ENCODE measurements at regions not wholly inside any gene's neighbourhood (a gene's known extent, or its start where the extent isn't known, plus 50 kb on each side); places are given as distances from the start of the nearest gene placed in this dataset.
"Not testable (repeated sequence)": the region's sequence is repeated elsewhere in the genome, so short reads cannot be mapped to it uniquely, and the experiment has no call there.

DNA sequence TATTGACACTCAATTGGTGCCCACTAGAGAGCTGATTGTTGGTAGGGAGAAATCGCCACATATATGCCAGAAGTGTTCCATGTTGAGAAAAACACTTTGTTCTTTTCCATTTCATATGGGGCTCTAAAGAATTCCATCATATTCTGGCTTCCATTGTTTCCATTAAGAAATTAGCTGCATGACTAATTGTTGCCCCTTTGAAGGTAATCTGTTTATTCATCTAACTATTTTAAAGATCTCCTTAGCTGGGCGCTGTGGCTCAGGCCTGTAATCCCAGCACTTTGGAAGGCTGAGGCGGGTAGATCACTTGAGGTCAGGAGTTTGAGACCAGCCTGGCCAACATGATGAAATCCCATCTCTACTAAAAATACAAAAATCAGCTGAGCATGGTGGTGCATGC lies 109.9 kb downstream of the MRPL14 start:
- not testable (repeated sequence) for DNase-seq; H3K36me3 Mint-ChIP-seq (ENCODE audit: low read depth); H3K9me3 Mint-ChIP-seq; H3K4me1 Mint-ChIP-seq; ATAC-seq; H3K4me3 Mint-ChIP-seq; H3K27ac Mint-ChIP-seq; H3K27me3 Mint-ChIP-seq

DNA sequence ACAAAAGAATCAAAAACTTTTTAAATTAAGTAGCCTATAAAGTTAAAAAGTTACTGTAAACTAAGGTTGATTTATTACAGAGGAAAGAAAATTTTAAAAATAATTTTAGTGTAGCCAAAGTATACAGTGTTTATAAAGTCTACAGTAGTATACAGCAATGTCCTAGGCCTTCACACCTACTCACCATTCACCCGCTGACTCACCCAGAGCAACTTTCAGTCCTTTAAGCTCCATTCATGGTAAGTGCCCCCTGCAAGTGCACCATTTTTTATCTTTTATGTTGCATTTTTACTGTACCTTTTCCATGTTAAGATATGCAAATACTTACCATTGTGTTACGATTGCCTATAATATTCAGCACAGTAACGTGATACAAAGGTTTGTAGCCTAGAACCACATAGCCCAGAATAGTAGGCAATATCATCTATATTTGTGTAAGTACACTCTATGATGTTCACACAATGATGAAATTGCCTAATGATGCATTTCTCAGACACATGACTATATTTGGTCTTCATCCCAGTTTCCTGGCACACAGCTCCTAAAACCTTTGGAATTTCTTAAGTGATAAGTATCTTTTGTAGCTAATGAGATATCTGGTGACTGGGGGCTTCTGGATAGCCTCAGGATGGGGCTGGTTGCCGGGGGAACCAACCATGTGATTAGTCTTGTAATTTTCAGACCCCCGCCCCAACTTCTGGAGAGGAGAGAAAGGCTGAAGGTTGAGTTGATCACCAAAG lies 111.0 kb downstream of the MRPL14 start:
- peaks cover 2% of the 10 kb centered on the region for H3K4me1 Mint-ChIP-seq
- H3K36me3 Mint-ChIP-seq (ENCODE audit: low read depth): no peaks in the 10 kb centered on the region
- ATAC-seq (no peak), DNase-seq (no peak)
- H3K27me3 Mint-ChIP-seq: peaks cover 6% of the 10 kb centered on the region
- peaks cover 4% of the 10 kb centered on the region for H3K9me3 Mint-ChIP-seq
- no peak overlapping the region for H3K27ac Mint-ChIP-seq
- H3K4me3 Mint-ChIP-seq: no peak overlapping the region

DNA sequence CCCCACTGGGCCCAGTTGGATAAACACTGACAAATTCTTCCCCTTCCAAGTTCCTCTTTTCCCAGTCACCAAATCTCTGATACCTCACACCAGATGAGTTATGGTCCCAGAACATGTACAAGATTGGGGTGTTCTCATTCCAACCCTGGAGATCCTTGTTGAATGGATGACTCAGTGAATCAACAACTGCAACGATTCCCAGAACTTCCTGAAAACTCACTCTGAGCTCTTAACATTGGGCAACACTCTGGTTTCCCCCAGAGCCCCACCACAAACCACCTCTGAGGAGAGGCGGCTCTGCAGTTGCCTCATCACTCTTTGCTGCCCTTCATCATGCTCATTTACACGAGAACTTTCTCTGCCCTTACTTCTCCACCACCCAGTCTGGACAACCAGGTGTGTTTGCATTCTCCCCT lies 115.2 kb downstream of the MRPL14 start:
- H3K4me1 Mint-ChIP-seq: peaks cover 4% of the 10 kb centered on the region
- H3K36me3 Mint-ChIP-seq (ENCODE audit: low read depth): no peaks in the 10 kb centered on the region
- peaks cover 12% of the 10 kb centered on the region for H3K27me3 Mint-ChIP-seq
- no peaks in the 10 kb centered on the region for H3K9me3 Mint-ChIP-seq
- H3K27ac Mint-ChIP-seq: no peak overlapping the region
- ATAC-seq: no peak
- DNase-seq: no peak
- H3K4me3 Mint-ChIP-seq: no peak overlapping the region

DNA sequence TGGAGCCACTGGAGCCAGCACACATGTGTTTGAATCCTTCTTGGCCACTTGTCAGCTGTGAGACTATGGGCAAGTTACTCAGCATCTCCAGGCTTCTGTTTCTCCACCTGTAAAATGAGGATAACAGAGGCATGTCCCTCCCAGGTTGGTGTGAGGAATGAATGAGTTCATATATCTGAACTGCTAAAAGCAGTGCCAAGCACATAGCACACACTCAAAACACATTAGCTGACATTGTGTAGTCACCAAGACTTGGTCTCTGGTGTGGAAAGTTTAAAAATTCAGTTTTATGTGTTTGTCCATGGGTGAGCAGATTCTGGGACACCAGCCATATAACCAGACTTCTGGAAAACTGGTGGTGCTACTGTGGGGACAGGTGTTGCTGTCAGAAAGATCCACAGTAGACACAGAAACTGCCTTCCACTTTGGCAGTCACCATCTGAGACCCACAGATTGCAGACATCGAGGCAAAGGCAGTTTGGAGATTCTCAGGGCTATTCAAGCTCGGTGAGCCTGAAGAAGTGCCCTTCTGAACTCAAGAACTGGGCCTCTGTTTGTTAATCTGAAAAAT lies 115.8 kb downstream of the MRPL14 start:
- Mint-ChIP-seq H3K36me3 (ENCODE audit: low read depth) (no peaks in the 10 kb centered on the region), H3K9me3 (no peaks in the 10 kb centered on the region), H3K4me1 (peaks cover 4% of the 10 kb centered on the region), H3K27ac (no peak overlapping the region), H3K4me3 (no peak overlapping the region), H3K27me3 (peaks cover 14% of the 10 kb centered on the region)
- ATAC-seq (no peak), DNase-seq (no peak)

DNA sequence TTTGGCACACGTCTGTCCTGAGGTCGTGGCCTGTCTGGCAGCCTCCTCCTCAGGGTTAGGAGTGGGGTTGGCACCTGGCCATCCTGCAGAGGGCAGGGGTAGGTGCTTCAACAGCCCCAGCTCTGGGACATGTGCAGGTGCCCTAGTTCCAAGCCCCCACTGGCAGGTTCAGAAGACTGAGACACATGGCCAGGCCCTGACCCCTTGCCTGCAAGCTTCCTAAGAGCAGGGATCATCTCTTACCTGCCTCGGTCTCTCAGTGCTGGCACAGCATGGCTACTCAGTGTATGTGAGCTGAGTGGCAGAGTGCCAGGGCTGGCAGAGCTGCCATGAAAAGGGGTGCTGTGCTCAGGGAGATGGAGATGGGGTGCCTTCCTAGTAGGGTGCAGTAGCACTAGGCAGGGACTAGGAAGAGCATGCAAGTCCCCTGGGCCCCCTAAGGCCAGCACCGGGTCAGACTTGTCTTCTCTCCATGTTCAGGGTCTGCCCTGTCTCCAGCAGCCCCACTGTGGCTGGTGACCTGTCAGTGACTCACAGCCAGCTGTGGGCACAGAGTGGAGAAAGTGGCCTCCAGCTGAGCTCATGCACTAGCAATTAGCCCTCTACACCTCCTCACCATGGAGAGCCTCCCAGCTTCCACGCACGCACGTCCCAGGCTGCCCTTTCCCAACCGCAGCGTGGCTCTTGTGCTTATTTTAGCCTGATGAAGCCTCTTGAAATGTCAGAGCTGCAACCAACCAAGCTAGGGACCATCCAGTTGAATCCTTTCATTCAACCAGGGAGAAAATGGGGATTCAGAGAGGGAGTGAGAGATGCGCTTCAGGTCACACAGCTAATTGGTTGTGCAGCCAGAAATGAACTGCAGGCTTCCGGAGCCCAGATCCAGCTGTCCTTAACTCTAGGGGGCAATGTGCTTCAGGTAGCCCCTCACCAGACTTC lies 116.6 kb downstream of the MRPL14 start:
- Mint-ChIP-seq H3K9me3 (no peaks in the 10 kb centered on the region), H3K36me3 (ENCODE audit: low read depth) (no peaks in the 10 kb centered on the region), H3K27ac (no peak overlapping the region), H3K4me1 (peaks cover 2% of the 10 kb centered on the region), H3K4me3 (no peak overlapping the region), H3K27me3 (peaks cover 19% of the 10 kb centered on the region)
- DNase-seq (peak; percentile 22), ATAC-seq (peak; percentile 87)

DNA sequence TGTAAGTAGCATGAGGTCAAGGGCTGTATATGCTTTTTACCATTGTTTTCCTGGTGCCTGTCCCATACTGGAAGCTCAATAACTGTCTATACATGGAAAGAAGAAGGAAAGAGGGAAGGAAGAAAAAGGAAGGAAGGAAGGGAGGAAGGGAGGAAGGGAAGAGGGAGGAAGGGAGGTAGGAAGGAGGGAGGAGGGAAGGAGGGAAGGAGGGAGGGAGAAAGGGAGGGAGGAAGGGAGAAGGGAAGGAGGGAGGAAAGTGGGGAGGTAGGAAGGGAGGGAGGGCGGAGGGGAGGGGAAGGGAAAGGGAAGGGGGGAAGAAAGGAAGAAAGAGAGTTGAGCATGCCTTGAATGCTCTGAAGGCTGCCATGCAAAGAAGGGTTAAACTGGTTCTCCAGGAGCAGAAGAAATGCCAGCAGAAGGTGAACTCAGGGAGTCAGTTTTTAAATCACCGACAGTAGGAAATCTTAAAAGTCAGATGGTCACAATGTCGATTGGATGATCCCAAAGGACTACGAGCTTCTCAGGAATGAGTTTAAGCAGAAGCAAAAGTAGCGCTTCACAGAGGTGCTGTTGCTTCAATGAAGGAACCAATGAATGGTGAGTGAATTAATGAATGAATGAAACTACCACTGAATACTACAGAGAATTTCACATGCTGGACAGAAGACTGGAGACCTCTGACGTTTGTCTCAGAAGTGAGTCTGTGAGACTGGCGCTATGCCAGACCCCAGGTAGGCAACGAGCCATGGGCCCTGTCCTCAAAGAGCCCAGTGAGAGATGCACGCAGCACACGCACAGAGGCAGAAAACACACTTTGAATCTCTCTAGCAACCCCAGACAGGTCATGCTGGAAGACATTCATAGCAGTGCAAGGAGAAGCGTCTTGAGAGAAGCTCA lies 117.6 kb downstream of the MRPL14 start:
- H3K4me3 Mint-ChIP-seq: no peak overlapping the region
- H3K9me3 Mint-ChIP-seq: no peaks in the 10 kb centered on the region
- H3K4me1 Mint-ChIP-seq: peaks cover 2% of the 10 kb centered on the region
- H3K36me3 Mint-ChIP-seq (ENCODE audit: low read depth): no peaks in the 10 kb centered on the region
- ATAC-seq (no peak), DNase-seq (no peak)
- H3K27me3 Mint-ChIP-seq: peaks cover 26% of the 10 kb centered on the region
- H3K27ac Mint-ChIP-seq: no peak overlapping the region

DNA sequence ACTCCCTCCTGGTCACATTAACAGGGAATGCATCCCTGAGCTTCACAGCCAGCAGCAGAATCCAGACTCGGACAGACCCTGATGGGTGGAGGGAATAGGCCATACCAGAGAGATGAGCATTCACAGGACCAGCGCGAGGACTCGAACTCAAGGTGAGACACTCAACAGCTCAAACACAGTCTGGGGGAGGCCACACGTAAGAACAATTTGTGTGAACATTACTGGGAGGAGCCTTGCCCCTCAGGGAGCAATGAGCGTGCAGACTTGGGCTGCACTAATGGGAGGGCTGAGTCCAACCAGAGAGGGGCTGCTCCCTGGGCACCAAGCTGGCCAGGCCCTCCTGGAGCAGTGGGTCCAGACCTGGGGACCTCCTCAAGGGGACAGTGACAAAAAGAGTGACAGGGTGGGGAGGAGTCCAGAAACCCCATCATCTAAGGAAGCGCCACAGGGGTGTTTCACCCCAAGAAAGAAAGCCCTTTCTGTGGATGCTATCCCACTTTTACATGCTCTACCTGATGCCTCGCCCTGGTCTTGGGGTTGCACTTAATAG lies 118.4 kb downstream of the MRPL14 start:
- H3K4me3 Mint-ChIP-seq: no peak overlapping the region
- peaks cover 32% of the 10 kb centered on the region for H3K27me3 Mint-ChIP-seq
- H3K4me1 Mint-ChIP-seq: peaks cover 2% of the 10 kb centered on the region
- no peak for ATAC-seq
- H3K36me3 Mint-ChIP-seq (ENCODE audit: low read depth): no peaks in the 10 kb centered on the region
- no peak overlapping the region for H3K27ac Mint-ChIP-seq
- H3K9me3 Mint-ChIP-seq: no peaks in the 10 kb centered on the region
- DNase-seq: no peak

DNA sequence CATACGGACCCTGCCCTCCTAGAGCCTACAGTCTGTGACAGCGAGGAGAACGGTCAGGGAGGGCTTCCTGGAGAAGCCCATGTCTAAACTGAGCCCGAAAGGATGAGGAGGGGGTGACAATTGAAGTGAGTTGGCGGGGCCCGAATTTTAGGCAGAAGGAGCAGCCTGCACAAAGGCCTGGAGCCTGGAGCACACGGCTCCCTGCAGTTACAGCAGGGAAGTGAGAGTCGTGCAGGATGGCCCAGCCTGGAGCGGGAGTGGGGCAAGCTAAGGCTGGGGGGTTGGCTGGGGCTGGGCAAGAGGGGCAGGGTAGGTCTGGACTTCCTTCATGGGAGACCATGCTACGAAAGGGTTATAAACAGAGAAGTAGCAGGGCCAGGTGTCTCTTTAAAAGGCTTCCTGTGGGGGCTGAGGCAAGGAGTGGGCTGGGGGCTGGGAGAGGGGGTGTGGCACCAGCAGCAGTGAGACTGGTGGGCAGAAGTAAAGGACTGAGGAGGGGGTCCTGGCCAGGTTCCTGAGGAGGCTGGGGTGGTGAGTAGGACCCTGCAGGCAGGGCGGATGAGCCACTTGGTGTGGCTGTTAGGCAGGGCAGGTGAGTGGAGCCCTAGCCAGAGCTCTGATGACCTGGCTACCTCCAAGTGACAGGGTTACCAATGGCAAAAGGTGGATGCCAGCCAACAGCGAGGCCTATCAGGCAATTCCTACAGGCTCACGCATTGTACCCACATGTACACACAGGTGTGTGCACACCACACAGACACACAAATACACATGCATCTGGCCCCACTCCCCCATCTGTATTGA lies 119.2 kb downstream of the MRPL14 start:
- peaks cover 40% of the 10 kb centered on the region for H3K27me3 Mint-ChIP-seq
- no peak for ATAC-seq
- no peaks in the 10 kb centered on the region for H3K9me3 Mint-ChIP-seq

DNA sequence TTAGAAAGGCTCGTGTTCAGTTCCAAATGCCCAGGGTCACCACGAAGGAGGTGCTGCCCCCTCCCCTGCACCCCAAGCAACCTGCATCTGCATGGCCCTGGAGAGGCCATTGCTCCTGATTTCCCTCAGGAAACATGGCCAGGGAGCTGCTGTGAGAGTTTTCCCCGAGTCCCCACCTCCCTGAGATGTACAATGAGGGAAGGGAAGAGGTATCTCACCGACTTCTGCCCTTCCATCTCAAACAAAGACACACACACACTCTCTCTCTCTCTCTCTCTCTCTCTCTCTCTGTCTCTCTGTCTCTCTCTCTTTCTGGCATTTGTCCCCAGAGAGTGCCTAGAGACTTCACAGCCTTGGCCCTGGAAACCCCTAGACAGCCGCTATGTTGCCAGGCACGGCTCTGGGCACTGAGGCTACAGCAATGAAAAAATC lies 120.4 kb downstream of the MRPL14 start:
- Mint-ChIP-seq H3K4me1 (peaks cover 10% of the 10 kb centered on the region), H3K27ac (no peak overlapping the region), H3K4me3 (no peak overlapping the region), H3K36me3 (ENCODE audit: low read depth) (no peaks in the 10 kb centered on the region), H3K27me3 (peaks cover 43% of the 10 kb centered on the region), H3K9me3 (no peaks in the 10 kb centered on the region)
- DNase-seq (no peak), ATAC-seq (no peak)

More for the DNA sequence above, 119.2 kb downstream of the MRPL14 start:
- no peak for DNase-seq
- Mint-ChIP-seq H3K27ac (no peak overlapping the region), H3K4me1 (peaks cover 5% of the 10 kb centered on the region), H3K4me3 (no peak overlapping the region), H3K36me3 (ENCODE audit: low read depth) (no peaks in the 10 kb centered on the region)

DNA sequence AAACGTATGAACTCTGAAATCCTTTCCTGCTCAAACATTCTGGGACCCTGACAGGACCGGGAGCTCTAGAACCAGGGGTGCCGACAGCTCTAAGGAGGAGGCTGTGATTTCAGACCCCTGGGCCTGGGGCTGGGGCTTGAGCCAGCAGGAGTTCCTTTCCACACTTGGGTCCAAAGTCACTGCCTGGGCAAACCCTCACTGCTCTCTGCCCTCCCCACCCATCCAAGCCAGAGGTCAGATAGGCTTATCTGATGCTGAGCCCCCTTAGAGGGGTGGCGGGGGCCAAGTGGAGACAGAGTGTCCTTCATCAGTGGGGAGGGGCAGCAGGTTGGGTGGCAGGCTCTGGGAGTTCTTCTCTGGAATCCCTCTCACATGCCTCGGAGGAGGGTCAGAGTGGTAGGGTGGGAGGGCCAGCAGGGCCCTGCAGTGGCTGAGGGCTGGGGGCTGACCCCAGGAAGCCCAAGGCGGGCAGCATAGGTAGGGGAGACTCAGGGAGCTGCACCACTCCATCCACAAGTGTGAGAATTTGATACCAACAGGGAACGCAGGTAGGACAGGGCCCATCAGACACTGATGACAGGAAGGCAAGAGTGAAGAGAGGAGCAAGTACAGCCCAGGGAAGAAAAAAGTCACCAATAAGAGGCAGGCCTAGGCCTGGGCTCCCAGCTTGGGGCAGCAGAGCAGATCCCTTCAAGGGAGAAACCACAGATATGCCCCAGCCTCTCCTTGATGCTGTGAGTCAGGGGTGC lies 121.0 kb downstream of the MRPL14 start:
- H3K9me3 Mint-ChIP-seq: no peaks in the 10 kb centered on the region
- H3K4me3 Mint-ChIP-seq: no peak overlapping the region
- DNase-seq (no peak), ATAC-seq (no peak)
- peaks cover 14% of the 10 kb centered on the region for H3K4me1 Mint-ChIP-seq
- H3K36me3 Mint-ChIP-seq (ENCODE audit: low read depth): no peaks in the 10 kb centered on the region
- no peak overlapping the region for H3K27ac Mint-ChIP-seq
- H3K27me3 Mint-ChIP-seq: peaks cover 46% of the 10 kb centered on the region

DNA sequence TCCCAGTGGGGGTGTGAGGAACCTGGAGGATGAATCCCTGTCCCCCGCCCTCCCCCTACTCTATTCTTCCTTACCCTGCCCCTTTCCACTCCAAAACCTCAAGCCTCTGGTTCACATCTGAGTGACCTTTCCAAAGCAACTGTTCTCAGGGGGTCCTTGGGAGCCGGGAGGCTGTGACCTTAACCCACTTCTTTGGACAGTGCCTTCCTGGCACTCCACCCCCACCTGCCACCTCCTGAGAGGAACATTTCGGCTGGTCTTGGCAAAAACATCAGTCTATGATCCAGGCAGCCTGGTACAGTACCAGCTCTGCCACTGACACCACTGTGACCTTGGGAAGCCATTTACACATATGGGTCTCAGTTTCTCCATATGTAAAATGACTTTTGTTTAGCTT lies 121.7 kb downstream of the MRPL14 start:
- Mint-ChIP-seq H3K36me3 (ENCODE audit: low read depth) (no peaks in the 10 kb centered on the region), H3K27ac (no peak overlapping the region), H3K4me3 (no peak overlapping the region), H3K9me3 (no peaks in the 10 kb centered on the region), H3K27me3 (peaks cover 49% of the 10 kb centered on the region), H3K4me1 (peaks cover 20% of the 10 kb centered on the region)
- DNase-seq: no peak
- no peak for ATAC-seq

DNA sequence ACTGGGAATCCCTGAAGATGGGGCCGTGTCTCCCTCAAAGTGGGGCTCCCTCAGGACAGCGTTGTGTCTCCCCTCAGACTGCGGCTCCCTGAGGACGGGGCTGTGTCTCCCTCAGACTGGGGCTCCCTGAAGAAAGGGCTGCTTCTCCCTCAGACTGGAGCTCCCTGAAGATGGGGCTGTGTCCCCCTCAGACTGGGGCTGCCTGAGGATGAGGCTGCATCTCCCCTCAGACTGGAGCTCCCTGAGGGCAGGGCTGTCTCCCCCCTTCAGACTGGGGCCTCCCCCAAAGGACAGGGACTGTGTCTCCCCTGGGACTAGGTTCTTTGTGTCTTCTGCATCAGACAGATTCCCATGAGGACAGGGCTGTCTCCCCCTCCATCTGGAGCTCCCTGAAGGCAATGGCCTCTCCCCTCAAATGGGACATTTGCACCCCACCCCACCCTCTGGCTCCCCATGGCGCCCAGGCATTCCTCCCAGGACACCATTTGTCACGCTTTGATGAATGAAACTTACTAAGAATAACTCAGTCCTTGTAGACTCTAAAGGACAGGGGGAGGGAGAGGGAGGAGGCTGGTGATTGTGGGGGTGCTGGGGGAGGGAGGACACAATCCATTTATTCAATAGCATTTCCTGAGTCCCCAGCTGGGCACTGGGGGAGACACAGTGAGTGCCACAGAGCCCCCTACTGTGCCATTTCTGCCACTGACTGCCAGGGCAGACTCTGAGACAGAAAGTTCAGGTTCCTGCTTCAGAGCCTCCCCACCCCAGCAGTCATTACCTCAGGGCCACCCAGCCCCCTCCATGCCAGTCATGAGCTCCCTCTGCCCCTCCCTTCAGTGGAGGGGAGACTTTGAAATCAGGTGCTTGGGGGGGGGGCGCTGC lies 122.4 kb downstream of the MRPL14 start:
- H3K27ac Mint-ChIP-seq: no peak overlapping the region
- peaks cover 48% of the 10 kb centered on the region for H3K27me3 Mint-ChIP-seq
- H3K4me3 Mint-ChIP-seq: no peak overlapping the region
- H3K4me1 Mint-ChIP-seq: peaks cover 25% of the 10 kb centered on the region
- DNase-seq (no peak), ATAC-seq (no peak)
- H3K36me3 Mint-ChIP-seq (ENCODE audit: low read depth): no peaks in the 10 kb centered on the region
- no peaks in the 10 kb centered on the region for H3K9me3 Mint-ChIP-seq
